Anterior cingulate cortex (tissue), 58 donors: ENCODE measurements at regions not wholly inside any gene's neighbourhood (a gene's known extent, or its start where the extent isn't known, plus 50 kb on each side); places are given as distances from the start of the nearest gene placed in this dataset.
A peak's percentile ranks its signal among the peaks of the same experiment; 100 is the strongest.
"Not testable (repeated sequence)": the region's sequence is repeated elsewhere in the genome, so short reads cannot be mapped to it uniquely, and the experiment has no call there.

Experiments used
- DNase-seq, 58 donors: peaks; one replicate each; lab custom pipeline; 2025; lab: John Stamatoyannopoulos, UW

GRCh38 chr1:102365071-102365470 is 368.3 kb upstream of the OLFM3 start:
- peak in 3 of 58 donors; percentile 1 to 52 (median 4) for DNase-seq

GRCh38 chr1:102336602-102337001 is 339.9 kb upstream of the OLFM3 start:
- no peak for DNase-seq

GRCh38 chr1:102318104-102318806 is 321.5 kb upstream of the OLFM3 start:
- DNase-seq, result no peak

GRCh38 chr1:102315096-102315495 is 318.4 kb upstream of the OLFM3 start:
- DNase-seq, result peak in 1 of 58 donors; percentile 16

- no peak for DNase-seq
Observed at GRCh38 chr1:102296116-102296515, 299.4 kb upstream of the OLFM3 start.

GRCh38 chr1:102282955-102283354 is 286.2 kb upstream of the OLFM3 start:
- no peak for DNase-seq

GRCh38 chr1:102262994-102263393 is 266.3 kb upstream of the OLFM3 start:
- no peak for DNase-seq

- no peak for DNase-seq
Observed at GRCh38 chr1:102252731-102253505, 256.2 kb upstream of the OLFM3 start.

- DNase-seq, result no peak
Observed at GRCh38 chr1:102241431-102242338, 245.0 kb upstream of the OLFM3 start.

GRCh38 chr1:102239247-102239646 is 242.5 kb upstream of the OLFM3 start:
- DNase-seq, result no peak

GRCh38 chr1:102234753-102235359 is 238.1 kb upstream of the OLFM3 start:
- no peak for DNase-seq

GRCh38 chr1:102219463-102219862 is 222.7 kb upstream of the OLFM3 start:
- DNase-seq, result no peak

GRCh38 chr1:102210891-102211290 is 214.2 kb upstream of the OLFM3 start:
- not testable (repeated sequence) for DNase-seq

GRCh38 chr1:102191723-102192122 is 195.0 kb upstream of the OLFM3 start:
- peak in 2 of 58 donors; percentile 1 to 2 for DNase-seq

GRCh38 chr1:102190429-102190828 is 193.7 kb upstream of the OLFM3 start:
- no peak for DNase-seq

- no peak for DNase-seq
Observed at GRCh38 chr1:102186536-102186935, 189.8 kb upstream of the OLFM3 start.

- DNase-seq, result no peak
Observed at GRCh38 chr1:102185260-102185659, 188.5 kb upstream of the OLFM3 start.

GRCh38 chr1:102184477-102184876 is 187.8 kb upstream of the OLFM3 start:
- no peak for DNase-seq

- no peak for DNase-seq
Observed at GRCh38 chr1:102183711-102184110, 187.0 kb upstream of the OLFM3 start.

GRCh38 chr1:102182603-102183260 is 186.0 kb upstream of the OLFM3 start:
- DNase-seq, result no peak
